Type B pancreatic cell (in vitro differentiated cells): ENCODE measurements at regions not wholly inside any gene's neighbourhood (a gene's known extent, or its start where the extent isn't known, plus 50 kb on each side); places are given as distances from the start of the nearest gene placed in this dataset.
"Not testable (repeated sequence)": the region's sequence is repeated elsewhere in the genome, so short reads cannot be mapped to it uniquely, and the experiment has no call there.

Experiments used
- DNase-seq: peaks from one replicate; pipeline ENCODE4 v3.0.0; 2021; ENCODE audit warnings: mixed read lengths; ENCODE audit not compliant: unreplicated experiment; ENCODE audit errors: extremely low spot score
- H3K27ac Mint-ChIP-seq: 2 replicates; pipeline ENCODE4 v1.8.0; 2021; ENCODE audit warnings: mild to moderate bottlenecking, mixed read lengths
- H3K27me3 Mint-ChIP-seq: 2 replicates; pipeline ENCODE4 v1.8.0; 2021; ENCODE audit warnings: mixed read lengths
- H3K36me3 Mint-ChIP-seq: 2 replicates; pipeline ENCODE4 v1.8.0; 2021; ENCODE audit warnings: mixed read lengths
- H3K4me1 Mint-ChIP-seq: one replicate; pipeline ENCODE4 v1.8.0; 2021; ENCODE audit warnings: mixed read lengths; ENCODE audit not compliant: unreplicated experiment
- H3K4me3 Mint-ChIP-seq: 2 replicates; pipeline ENCODE4 v1.8.0; 2021; ENCODE audit warnings: mild to moderate bottlenecking, mixed read lengths
- H3K9me3 Mint-ChIP-seq: 2 replicates; pipeline ENCODE4 v1.8.0; 2021; ENCODE audit warnings: mixed read lengths
- CTCF ChIP-seq: fragments of 200-600 bp; sonication (generic); conservative IDR thresholded peaks from 2 replicates; pipeline ENCODE4 v1.5.0; 2021; ENCODE audit warnings: antibody characterized with exemption, mild to moderate bottlenecking

- no peaks in the 10 kb centered on the region for H3K27me3 Mint-ChIP-seq
- H3K4me3 Mint-ChIP-seq, result no peak overlapping the region
- no peaks in the 10 kb centered on the region for H3K4me1 Mint-ChIP-seq
- no peak for DNase-seq
- no peaks in the 10 kb centered on the region for H3K36me3 Mint-ChIP-seq
- TF ChIP-seq CTCF, result no peak
- no peak overlapping the region for H3K27ac Mint-ChIP-seq
- peaks cover 10% of the 10 kb centered on the region for H3K9me3 Mint-ChIP-seq
Measured at GRCh38 chr7:10439027-10439426, 534.6 kb upstream of the PHF14 start.

GRCh38 chr7:10455936-10456335, 517.7 kb upstream of the PHF14 start:
- Mint-ChIP-seq H3K4me3 (no peak overlapping the region), H3K27me3 (no peaks in the 10 kb centered on the region), H3K4me1 (no peaks in the 10 kb centered on the region), H3K27ac (no peak overlapping the region), H3K9me3 (no peaks in the 10 kb centered on the region), H3K36me3 (no peaks in the 10 kb centered on the region)
- no peak for TF ChIP-seq CTCF
- no peak for DNase-seq

- DNase-seq, result no peak
- Mint-ChIP-seq H3K4me3 (no peak overlapping the region), H3K9me3 (no peaks in the 10 kb centered on the region)
Measured at GRCh38 chr7:10460474-10460873, 513.2 kb upstream of the PHF14 start.

GRCh38 chr7:10463701-10464100, 510.0 kb upstream of the PHF14 start:
- H3K27me3 Mint-ChIP-seq, result no peaks in the 10 kb centered on the region
- H3K4me1 Mint-ChIP-seq, result no peaks in the 10 kb centered on the region
- H3K27ac Mint-ChIP-seq, result no peak overlapping the region

More at GRCh38 chr7:10460474-10460873, 513.2 kb upstream of the PHF14 start:
- no peak for TF ChIP-seq CTCF
- Mint-ChIP-seq H3K36me3 (no peaks in the 10 kb centered on the region), H3K27me3 (no peaks in the 10 kb centered on the region), H3K27ac (no peak overlapping the region), H3K4me1 (no peaks in the 10 kb centered on the region)

DNA sequence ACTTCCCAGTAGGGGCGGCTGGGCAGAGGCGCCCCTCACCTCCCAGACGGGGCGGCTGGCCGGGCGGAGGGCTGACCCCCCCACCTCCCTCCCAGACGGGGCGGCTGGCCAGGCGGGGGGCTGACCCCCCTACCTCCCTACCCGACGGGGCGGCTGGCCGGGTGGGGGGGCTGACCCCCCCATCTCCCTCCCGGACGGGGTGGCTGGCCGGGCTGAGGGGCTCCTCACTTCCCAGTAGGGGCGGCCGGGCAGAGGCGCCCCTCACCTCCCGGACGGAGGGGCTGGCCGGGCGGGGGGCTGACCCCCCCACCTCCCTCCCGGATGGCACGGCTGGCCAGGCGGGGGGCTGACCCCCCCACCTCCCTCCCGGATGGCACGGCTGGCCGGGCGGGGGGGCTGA, 508.1 kb upstream of the PHF14 start:
- H3K4me3 Mint-ChIP-seq, H3K36me3 Mint-ChIP-seq, H3K4me1 Mint-ChIP-seq, DNase-seq, H3K9me3 Mint-ChIP-seq, H3K27me3 Mint-ChIP-seq, H3K27ac Mint-ChIP-seq: not testable (repeated sequence)

More at GRCh38 chr7:10463701-10464100, 510.0 kb upstream of the PHF14 start:
- DNase-seq, result no peak
- no peak overlapping the region for H3K4me3 Mint-ChIP-seq
- no peak for TF ChIP-seq CTCF
- no peaks in the 10 kb centered on the region for H3K9me3 Mint-ChIP-seq
- no peaks in the 10 kb centered on the region for H3K36me3 Mint-ChIP-seq

DNA sequence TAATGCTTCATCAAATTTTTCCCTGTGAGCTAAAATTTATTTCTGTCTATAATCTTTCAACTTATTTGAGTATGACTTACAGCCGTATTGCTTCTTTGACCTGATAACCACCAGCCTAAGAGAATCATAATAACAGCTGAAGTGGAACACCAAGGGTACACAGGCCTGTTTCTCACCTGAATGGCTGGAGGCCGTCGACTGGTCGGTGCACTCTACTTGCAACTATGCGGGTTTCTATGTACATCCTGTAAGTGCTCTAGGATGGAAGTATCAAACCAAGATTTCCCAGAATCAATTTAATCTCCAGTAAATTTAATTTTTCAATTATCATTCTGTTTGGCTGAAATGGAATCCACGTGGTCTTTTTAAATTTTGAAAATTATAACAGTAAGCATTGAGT, 504.8 kb upstream of the PHF14 start:
- no peak for DNase-seq
- H3K36me3 Mint-ChIP-seq, result no peaks in the 10 kb centered on the region
- H3K4me3 Mint-ChIP-seq, result no peak overlapping the region
- H3K9me3 Mint-ChIP-seq, result no peaks in the 10 kb centered on the region
- no peak for TF ChIP-seq CTCF
- no peak overlapping the region for H3K27ac Mint-ChIP-seq
- H3K27me3 Mint-ChIP-seq, result no peaks in the 10 kb centered on the region
- no peaks in the 10 kb centered on the region for H3K4me1 Mint-ChIP-seq
